DOHH2 (cell line): ENCODE measurements at regions not wholly inside any gene's neighbourhood (a gene's known extent, or its start where the extent isn't known, plus 50 kb on each side); places are given as distances from the start of the nearest gene placed in this dataset.

Source experiments
- H3F3A ChIP-seq: fragments of 200-600 bp; sonication (generic), shearing (Covaris generic); 2 replicates; pipeline ENCODE4 v1.6.0; 2016; ENCODE audit warnings: antibody characterized with exemption, mild to moderate bottlenecking; ENCODE audit not compliant: control insufficient read depth, insufficient read depth
- H3K27ac ChIP-seq: fragments of 200-600 bp; sonication (generic); 2 replicates; pipeline ENCODE4 v1.5.1; 2014; ENCODE audit warnings: low read depth, mild to moderate bottlenecking, low read length, moderate library complexity
- H3K27me3 ChIP-seq: fragments of 200-600 bp; sonication (generic); 2 replicates; pipeline ENCODE4 v1.6.1; 2014; ENCODE audit warnings: mild to moderate bottlenecking, low read length, mixed read lengths; ENCODE audit not compliant: control insufficient read depth
- H3K36me3 ChIP-seq: fragments of 200-600 bp; sonication (generic); 2 replicates; pipeline ENCODE4 v1.6.1; 2014; ENCODE audit warnings: mild to moderate bottlenecking, low read length, moderate library complexity, mixed read lengths; ENCODE audit not compliant: control insufficient read depth
- H3K4me1 ChIP-seq: fragments of 200-600 bp; sonication (generic); 2 replicates; pipeline ENCODE4 v1.6.1; 2014; ENCODE audit warnings: mild to moderate bottlenecking, low read length, mixed read lengths; ENCODE audit not compliant: control insufficient read depth
- H3K4me2 ChIP-seq: fragments of 200-600 bp; sonication (generic); 2 replicates; pipeline ENCODE4 v1.6.0; 2014; ENCODE audit warnings: mild to moderate bottlenecking, low read length, moderate library complexity
- H3K4me3 ChIP-seq: fragments of 200-600 bp; sonication (generic); 2 replicates; pipeline ENCODE4 v1.5.1; 2014; ENCODE audit warnings: mild to moderate bottlenecking, low read length, mixed read lengths
- H3K79me2 ChIP-seq: fragments of 200-600 bp; sonication (generic); 2 replicates; pipeline ENCODE4 v1.6.1; 2014; ENCODE audit warnings: mild to moderate bottlenecking, low read length, mixed read lengths; ENCODE audit not compliant: control insufficient read depth
- H3K9me2 ChIP-seq: fragments of 200-600 bp; sonication (generic); replicated peaks from 2 replicates; pipeline ENCODE4 v1.6.1; 2014; ENCODE audit warnings: mild to moderate bottlenecking, low read length, mixed read lengths; ENCODE audit not compliant: control insufficient read depth
- H3K9me3 ChIP-seq: fragments of 200-600 bp; sonication (generic); 2 replicates; pipeline ENCODE4 v1.6.1; 2014; ENCODE audit warnings: antibody characterized with exemption, low read length, mixed read lengths; ENCODE audit not compliant: control insufficient read depth, insufficient read depth
- H4K20me1 ChIP-seq: fragments of 200-600 bp; sonication (generic); 2 replicates; pipeline ENCODE4 v1.6.0; 2014; ENCODE audit warnings: low read depth, mild to moderate bottlenecking, antibody characterized with exemption, low read length, moderate library complexity; ENCODE audit not compliant: control insufficient read depth, insufficient read depth
- EZH2phosphoT487 ChIP-seq: fragments of 200-600 bp; sonication (generic); IDR thresholded peaks from 2 replicates; pipeline ENCODE4 v1.6.1; 2017; ENCODE audit warnings: borderline replicate concordance, mild to moderate bottlenecking, antibody characterized with exemption, low read length, moderate library complexity, mixed read lengths
- TF ChIP-seq, protein P1 (sequence below): fragments of 200-600 bp; sonication (generic); IDR thresholded peaks from one replicate; pipeline ENCODE4 v1.5.1; 2014; ENCODE audit warnings: antibody characterized with exemption, mild to moderate bottlenecking, low read depth, low read length; ENCODE audit not compliant: poor library complexity, severe bottlenecking

DNA sequence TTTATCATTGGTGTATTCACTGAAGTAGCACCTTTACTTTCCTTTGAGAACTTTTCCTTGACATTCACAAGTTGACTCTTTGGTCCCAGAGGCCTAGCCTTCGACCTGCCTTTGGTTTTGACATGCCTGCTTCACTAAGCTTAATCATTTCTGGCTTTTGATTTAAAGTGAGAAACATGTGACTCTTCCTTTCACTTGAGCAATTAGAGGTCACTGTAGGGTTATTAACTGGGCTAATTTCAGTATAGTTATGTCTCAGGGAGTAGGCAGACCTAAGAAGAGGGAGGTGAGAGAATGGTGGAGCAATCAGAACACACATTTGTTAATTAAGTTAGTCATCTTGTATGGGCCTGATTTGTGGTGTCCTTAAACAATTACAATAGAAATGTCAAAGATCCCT is 1040.7 kb upstream of the SLC39A10 start:
- H3K9me2 ChIP-seq = no peaks in the 10 kb centered on the region
- no peak overlapping the region for H3K4me2 ChIP-seq
- no peaks in the 10 kb centered on the region for H3K4me1 ChIP-seq
- no peaks in the 10 kb centered on the region for H3F3A ChIP-seq
- TF ChIP-seq EZH2phosphoT487 = no peak
- TF ChIP-seq, protein P1, sequence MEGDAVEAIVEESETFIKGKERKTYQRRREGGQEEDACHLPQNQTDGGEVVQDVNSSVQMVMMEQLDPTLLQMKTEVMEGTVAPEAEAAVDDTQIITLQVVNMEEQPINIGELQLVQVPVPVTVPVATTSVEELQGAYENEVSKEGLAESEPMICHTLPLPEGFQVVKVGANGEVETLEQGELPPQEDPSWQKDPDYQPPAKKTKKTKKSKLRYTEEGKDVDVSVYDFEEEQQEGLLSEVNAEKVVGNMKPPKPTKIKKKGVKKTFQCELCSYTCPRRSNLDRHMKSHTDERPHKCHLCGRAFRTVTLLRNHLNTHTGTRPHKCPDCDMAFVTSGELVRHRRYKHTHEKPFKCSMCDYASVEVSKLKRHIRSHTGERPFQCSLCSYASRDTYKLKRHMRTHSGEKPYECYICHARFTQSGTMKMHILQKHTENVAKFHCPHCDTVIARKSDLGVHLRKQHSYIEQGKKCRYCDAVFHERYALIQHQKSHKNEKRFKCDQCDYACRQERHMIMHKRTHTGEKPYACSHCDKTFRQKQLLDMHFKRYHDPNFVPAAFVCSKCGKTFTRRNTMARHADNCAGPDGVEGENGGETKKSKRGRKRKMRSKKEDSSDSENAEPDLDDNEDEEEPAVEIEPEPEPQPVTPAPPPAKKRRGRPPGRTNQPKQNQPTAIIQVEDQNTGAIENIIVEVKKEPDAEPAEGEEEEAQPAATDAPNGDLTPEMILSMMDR = no peak
- H3K4me3 ChIP-seq = no peak overlapping the region
- no peak overlapping the region for H3K27ac ChIP-seq
- H4K20me1 ChIP-seq = no peaks in the 10 kb centered on the region
- no peaks in the 10 kb centered on the region for H3K36me3 ChIP-seq
- H3K27me3 ChIP-seq = no peaks in the 10 kb centered on the region
- no peaks in the 10 kb centered on the region for H3K79me2 ChIP-seq
- H3K9me3 ChIP-seq = peaks cover 2% of the 10 kb centered on the region; the same call in 1 of the 2 replicates

- H3K4me2 ChIP-seq = no peak overlapping the region
- no peaks in the 10 kb centered on the region for H3K79me2 ChIP-seq
- TF ChIP-seq, protein P1 = no peak
- no peaks in the 10 kb centered on the region for H3K36me3 ChIP-seq
- H3K27ac ChIP-seq = no peak overlapping the region
- H3F3A ChIP-seq = no peaks in the 10 kb centered on the region
- no peaks in the 10 kb centered on the region for H3K9me2 ChIP-seq
- no peaks in the 10 kb centered on the region for H3K27me3 ChIP-seq
- peaks cover 3% of the 10 kb centered on the region; the same call in 1 of the 2 replicates for H3K9me3 ChIP-seq
- H4K20me1 ChIP-seq = no peaks in the 10 kb centered on the region
- no peaks in the 10 kb centered on the region for H3K4me1 ChIP-seq
- no peak overlapping the region for H3K4me3 ChIP-seq
Observed at GRCh38 chr2:194610297-194610696, 1046.7 kb upstream of the SLC39A10 start.

DNA sequence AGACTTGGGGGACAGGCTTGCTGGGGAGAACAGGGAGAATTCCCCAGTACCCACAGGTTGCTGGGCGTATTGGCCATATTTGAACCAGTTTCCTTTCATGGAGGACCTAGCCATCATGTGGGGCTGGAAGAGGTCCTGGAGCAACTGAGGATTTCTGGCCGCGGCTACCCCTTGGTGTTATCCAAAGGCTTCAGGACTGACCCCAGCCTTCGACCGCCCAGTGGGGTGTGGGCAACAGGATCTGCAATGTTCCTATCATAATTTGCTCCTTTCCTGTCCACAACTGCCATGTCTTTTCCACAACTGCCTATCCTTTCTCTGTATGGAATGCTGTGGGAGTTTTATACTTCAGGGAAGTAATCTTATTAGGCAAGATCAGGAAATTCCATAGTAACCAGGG is 1053.6 kb upstream of the SLC39A10 start:
- no peaks in the 10 kb centered on the region for H3K79me2 ChIP-seq

More for the DNA sequence above, 1053.6 kb upstream of the SLC39A10 start:
- no peaks in the 10 kb centered on the region for H3K4me1 ChIP-seq
- no peaks in the 10 kb centered on the region for H3F3A ChIP-seq
- no peak overlapping the region for H3K4me3 ChIP-seq
- no peaks in the 10 kb centered on the region for H3K27me3 ChIP-seq
- H3K4me2 ChIP-seq = no peak overlapping the region
- H3K9me3 ChIP-seq = peaks cover 3% of the 10 kb centered on the region; the same call in 1 of the 2 replicates
- H3K36me3 ChIP-seq = no peaks in the 10 kb centered on the region
- H3K9me2 ChIP-seq = no peaks in the 10 kb centered on the region
- no peak for TF ChIP-seq EZH2phosphoT487
- TF ChIP-seq, protein P1 = no peak
- no peaks in the 10 kb centered on the region for H4K20me1 ChIP-seq
- no peak overlapping the region for H3K27ac ChIP-seq
